BLaER1 (cell line): ENCODE measurements at regions not wholly inside any gene's neighbourhood (a gene's known extent, or its start where the extent isn't known, plus 50 kb on each side); places are given as distances from the start of the nearest gene placed in this dataset.

Experiments
- H3K27ac ChIP-seq: shearing (Covaris generic); formaldehyde crosslinking; 2 replicates; pipeline ENCODE4 v1.8.1; 2022
- H3K27me3 ChIP-seq: shearing (Covaris generic); formaldehyde crosslinking; 2 replicates; pipeline ENCODE4 v1.8.1; 2022
- H3K36me3 ChIP-seq: shearing (Covaris generic); formaldehyde crosslinking; 2 replicates; pipeline ENCODE4 v1.8.1; 2022
- H3K4me1 ChIP-seq: shearing (Covaris generic); formaldehyde crosslinking; 2 replicates; pipeline ENCODE4 v1.8.1; 2022
- H3K4me2 ChIP-seq: shearing (Covaris generic); formaldehyde crosslinking; 2 replicates; pipeline ENCODE4 v1.8.1; 2022
- H3K4me3 ChIP-seq: shearing (Covaris generic); formaldehyde crosslinking; 2 replicates; pipeline ENCODE4 v1.8.1; 2022
- H3K9ac ChIP-seq: shearing (Covaris generic); formaldehyde crosslinking; 2 replicates; pipeline ENCODE4 v1.8.1; 2022
- H3K9me3 ChIP-seq: shearing (Covaris generic); formaldehyde crosslinking; 2 replicates; pipeline ENCODE4 v1.8.1; 2022
- H4K20me1 ChIP-seq: shearing (Covaris generic); formaldehyde crosslinking; 2 replicates; pipeline ENCODE4 v1.8.1; 2022
- Cebpa-rat ChIP-seq: shearing (Covaris generic); IDR thresholded peaks from 2 replicates; pipeline ENCODE4 v1.8.1; 2022

DNA sequence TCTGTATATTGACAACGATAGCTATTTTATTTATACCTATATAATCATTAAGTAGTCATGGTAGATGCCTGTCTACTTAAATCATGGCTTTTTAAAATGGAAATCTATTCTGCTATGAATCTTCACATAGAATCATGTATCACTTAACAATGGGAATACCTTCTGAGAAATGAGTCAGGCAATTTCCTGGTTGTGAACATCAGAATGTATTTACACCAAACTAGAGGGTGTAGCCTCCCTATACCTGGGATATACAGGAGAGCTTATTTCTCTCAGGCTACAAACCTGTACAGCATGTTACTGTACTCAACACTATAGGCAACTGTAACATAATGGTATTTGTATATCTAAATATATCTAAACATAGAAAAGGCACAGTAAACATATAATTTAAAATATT lies 502.3 kb downstream of the ZWINT start:
- Histone ChIP-seq H3K9ac (no peak overlapping the region), H3K9me3 (peaks cover 8% of the 10 kb centered on the region)
- TF ChIP-seq Cebpa-rat, result no peak

DNA sequence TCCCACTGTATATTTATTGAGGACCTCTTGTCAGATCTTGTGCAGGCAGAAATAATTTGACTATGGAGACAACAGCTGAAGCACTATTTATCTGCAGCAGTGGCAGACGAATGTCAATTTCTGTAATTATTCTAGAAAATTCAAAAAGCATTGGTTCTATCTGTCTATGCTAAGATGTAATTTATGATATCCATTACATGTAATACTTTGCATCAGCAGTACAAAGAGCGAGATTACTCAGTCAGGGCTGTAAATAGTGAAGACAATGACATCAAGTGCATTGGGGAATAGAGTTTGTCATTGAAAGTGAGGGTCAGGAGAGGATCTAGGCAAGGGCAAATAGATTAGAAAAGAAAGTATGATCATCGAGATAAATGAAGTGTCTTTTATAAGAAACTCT lies 508.2 kb downstream of the ZWINT start:
- H3K27me3 ChIP-seq, result no peaks in the 10 kb centered on the region
- no peak for TF ChIP-seq Cebpa-rat
- no peaks in the 10 kb centered on the region for H3K4me1 ChIP-seq
- no peak overlapping the region for H3K9ac ChIP-seq
- H3K4me2 ChIP-seq, result no peak overlapping the region
- no peaks in the 10 kb centered on the region for H3K36me3 ChIP-seq
- no peaks in the 10 kb centered on the region for H4K20me1 ChIP-seq
- no peaks in the 10 kb centered on the region for H3K9me3 ChIP-seq
- H3K27ac ChIP-seq, result no peak overlapping the region
- no peak overlapping the region for H3K4me3 ChIP-seq

More for the DNA sequence above, 502.3 kb downstream of the ZWINT start:
- Histone ChIP-seq H4K20me1 (no peaks in the 10 kb centered on the region), H3K36me3 (no peaks in the 10 kb centered on the region), H3K27ac (no peak overlapping the region), H3K4me2 (no peak overlapping the region), H3K4me3 (no peak overlapping the region), H3K4me1 (no peaks in the 10 kb centered on the region), H3K27me3 (no peaks in the 10 kb centered on the region)

DNA sequence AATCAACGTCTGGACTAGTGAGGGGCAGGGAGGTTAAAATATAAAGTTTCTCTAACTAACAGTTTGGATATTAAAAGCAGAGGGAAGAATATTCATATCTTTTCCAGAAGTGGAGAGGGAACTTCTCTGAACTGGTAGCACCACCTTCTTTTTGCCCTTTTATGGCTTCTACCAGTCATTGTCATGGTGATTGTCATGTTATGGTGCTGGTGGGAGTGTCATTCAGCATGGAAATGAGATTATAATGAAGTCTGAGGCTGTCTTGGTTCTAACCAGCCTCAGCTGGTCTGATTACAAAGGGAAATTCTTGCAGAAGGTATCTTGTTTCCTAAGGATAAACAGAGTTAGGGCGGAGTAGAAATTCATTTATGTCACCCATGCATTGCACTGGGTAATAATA lies 523.8 kb downstream of the ZWINT start:
- no peak for TF ChIP-seq Cebpa-rat
- Histone ChIP-seq H3K27me3 (no peaks in the 10 kb centered on the region), H3K4me2 (no peak overlapping the region), H3K4me1 (no peaks in the 10 kb centered on the region), H4K20me1 (no peaks in the 10 kb centered on the region), H3K9ac (no peak overlapping the region), H3K36me3 (no peaks in the 10 kb centered on the region), H3K27ac (no peak overlapping the region), H3K9me3 (no peaks in the 10 kb centered on the region), H3K4me3 (no peak overlapping the region)

DNA sequence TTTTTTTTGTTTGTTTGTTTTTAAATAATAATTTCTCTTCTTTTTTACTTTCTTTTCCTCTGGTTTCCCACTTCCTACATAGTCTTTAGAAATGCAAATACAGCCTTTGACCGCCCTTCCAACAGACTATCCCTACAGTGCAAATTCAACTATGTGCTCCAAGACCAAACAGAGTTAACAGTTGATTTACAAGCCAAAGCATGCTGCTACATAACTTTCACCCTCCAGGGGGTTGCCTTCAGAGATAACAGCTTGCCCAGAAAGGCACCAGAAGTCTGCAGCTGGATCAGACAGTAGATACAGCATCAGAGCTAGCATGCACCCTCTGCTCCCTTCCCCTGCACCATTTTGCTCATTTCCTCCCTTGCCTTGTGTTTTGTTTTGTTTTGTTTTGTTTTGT lies 539.0 kb downstream of the ZWINT start:
- H3K27ac ChIP-seq, result no peak overlapping the region
- H3K36me3 ChIP-seq, result no peaks in the 10 kb centered on the region
- H3K4me1 ChIP-seq, result no peaks in the 10 kb centered on the region
- no peak overlapping the region for H3K9ac ChIP-seq
- no peaks in the 10 kb centered on the region for H3K27me3 ChIP-seq
- H4K20me1 ChIP-seq, result no peaks in the 10 kb centered on the region
- no peak overlapping the region for H3K4me3 ChIP-seq
- H3K4me2 ChIP-seq, result no peak overlapping the region
- TF ChIP-seq Cebpa-rat, result no peak
- 0 out of 2 replicates have a peak, but pooled peaks cover 2% of the 10 kb centered on the region for H3K9me3 ChIP-seq

DNA sequence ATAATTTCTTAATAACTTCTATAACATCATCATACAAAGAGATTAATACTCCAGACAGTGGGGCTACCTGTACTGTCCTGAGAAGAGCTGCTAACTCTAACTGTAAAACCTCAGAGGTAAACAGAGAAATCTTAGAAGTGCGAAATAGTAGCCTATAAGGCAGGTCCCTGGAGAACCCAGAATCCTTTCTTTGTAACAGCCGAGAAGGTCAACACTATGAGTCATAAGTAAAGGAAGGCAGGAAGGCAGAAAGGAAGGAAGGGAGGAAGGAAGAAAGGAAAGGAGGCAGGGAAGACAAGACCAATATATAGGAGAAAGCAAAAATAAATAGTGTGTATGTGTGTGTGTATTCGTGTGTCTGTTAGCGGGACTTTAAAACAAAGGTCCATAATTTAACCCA lies 540.6 kb downstream of the ZWINT start:
- H3K27me3 ChIP-seq, result no peaks in the 10 kb centered on the region
- no peak overlapping the region for H3K27ac ChIP-seq
- H3K9me3 ChIP-seq, result 0 out of 2 replicates have a peak, but pooled peaks cover 4% of the 10 kb centered on the region
- no peaks in the 10 kb centered on the region for H3K4me1 ChIP-seq
- H4K20me1 ChIP-seq, result no peaks in the 10 kb centered on the region
- no peak overlapping the region for H3K4me3 ChIP-seq
- no peaks in the 10 kb centered on the region for H3K36me3 ChIP-seq
- H3K9ac ChIP-seq, result no peak overlapping the region
- no peak overlapping the region for H3K4me2 ChIP-seq
- no peak for TF ChIP-seq Cebpa-rat

DNA sequence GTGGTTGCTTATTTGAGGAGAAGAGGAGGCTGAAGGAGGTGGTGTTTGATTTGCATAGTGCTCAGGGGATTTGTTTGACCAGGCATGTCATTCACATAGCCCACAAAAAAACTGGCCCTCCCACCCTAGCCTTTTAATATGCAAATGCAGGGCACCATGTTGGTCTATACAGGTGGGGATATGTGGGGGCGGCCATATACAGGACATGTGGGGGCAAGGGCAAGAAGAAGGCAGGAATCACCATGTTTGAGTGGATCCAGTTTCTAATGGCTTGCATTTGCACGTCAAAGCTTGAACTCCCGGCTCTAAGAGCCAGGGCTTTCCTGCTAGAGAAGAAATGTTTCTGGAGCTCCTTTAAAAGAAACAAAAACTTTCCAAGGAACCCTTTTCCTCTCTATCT lies 541.0 kb downstream of the ZWINT start:
- Histone ChIP-seq H3K27ac (no peak overlapping the region), H3K36me3 (no peaks in the 10 kb centered on the region), H3K4me2 (no peak overlapping the region), H3K9me3 (0 out of 2 replicates have a peak, but pooled peaks cover 4% of the 10 kb centered on the region), H3K4me1 (no peaks in the 10 kb centered on the region), H3K27me3 (no peaks in the 10 kb centered on the region), H3K9ac (no peak overlapping the region), H4K20me1 (no peaks in the 10 kb centered on the region), H3K4me3 (no peak overlapping the region)
- TF ChIP-seq Cebpa-rat, result no peak

DNA sequence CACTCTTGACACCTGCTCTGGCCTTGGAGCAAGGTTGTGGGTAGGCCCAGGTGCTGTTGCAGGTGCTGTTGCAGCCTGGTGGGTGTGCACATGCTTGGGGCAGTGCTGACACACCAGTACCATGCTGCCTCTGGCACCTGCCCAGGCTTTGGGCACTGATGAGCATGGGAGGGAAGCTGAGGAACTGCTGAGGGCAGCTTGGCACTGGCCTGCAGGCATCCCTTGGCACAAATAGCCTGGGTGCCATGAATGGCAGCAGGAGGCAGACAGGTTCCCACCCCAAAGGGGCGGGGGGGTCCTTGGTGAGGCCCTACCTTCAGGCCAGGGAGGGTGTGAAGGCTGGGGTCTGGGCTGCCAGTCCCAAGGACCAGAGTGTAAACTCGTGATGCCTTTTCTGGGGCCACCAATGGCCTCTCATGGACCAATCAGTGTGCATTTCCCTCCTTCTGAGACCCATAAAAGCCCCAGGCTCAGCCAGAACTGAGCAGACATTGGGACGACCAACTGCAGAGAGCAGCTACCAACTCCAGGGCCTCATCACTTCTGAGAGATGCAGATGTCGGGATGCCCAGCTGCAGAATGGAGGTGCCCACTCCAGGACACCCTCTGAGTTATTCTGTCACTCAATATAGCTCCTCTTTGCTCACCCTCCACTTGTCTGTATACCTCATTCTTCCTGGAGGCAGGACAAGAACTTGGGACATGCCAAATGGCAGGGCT lies 547.4 kb downstream of the ZWINT start:
- no peak for TF ChIP-seq Cebpa-rat
- Histone ChIP-seq H3K36me3 (no peaks in the 10 kb centered on the region), H3K4me2 (no peak overlapping the region), H4K20me1 (no peaks in the 10 kb centered on the region), H3K9me3 (peaks cover 9% of the 10 kb centered on the region), H3K4me3 (no peak overlapping the region), H3K27me3 (no peaks in the 10 kb centered on the region), H3K27ac (no peak overlapping the region), H3K9ac (no peak overlapping the region), H3K4me1 (no peaks in the 10 kb centered on the region)

DNA sequence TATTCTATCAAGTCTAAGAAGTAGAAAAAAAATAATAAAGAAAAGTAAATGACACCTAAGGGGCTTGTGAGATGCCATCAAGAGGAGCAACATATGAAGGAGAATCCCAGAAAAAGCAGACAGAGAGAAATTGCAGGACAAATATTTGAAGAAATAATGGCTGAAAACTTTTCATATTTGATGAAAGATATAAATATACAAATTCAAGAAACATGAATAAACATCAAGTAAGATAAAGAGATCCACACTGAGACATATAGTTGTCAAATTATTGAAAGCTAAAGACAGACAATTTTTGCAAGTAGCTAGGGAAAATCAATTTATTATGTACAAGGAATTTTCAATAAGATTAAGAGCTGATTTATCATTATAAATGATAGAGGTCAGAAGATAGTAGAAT lies 558.0 kb downstream of the ZWINT start:
- no peaks in the 10 kb centered on the region for H4K20me1 ChIP-seq
- no peaks in the 10 kb centered on the region for H3K27me3 ChIP-seq
- no peak overlapping the region for H3K9ac ChIP-seq
- no peak overlapping the region for H3K4me2 ChIP-seq
- no peak overlapping the region for H3K27ac ChIP-seq
- H3K36me3 ChIP-seq, result no peaks in the 10 kb centered on the region
- no peak for TF ChIP-seq Cebpa-rat
- H3K9me3 ChIP-seq, result no peaks in the 10 kb centered on the region
- no peaks in the 10 kb centered on the region for H3K4me1 ChIP-seq
- no peak overlapping the region for H3K4me3 ChIP-seq

DNA sequence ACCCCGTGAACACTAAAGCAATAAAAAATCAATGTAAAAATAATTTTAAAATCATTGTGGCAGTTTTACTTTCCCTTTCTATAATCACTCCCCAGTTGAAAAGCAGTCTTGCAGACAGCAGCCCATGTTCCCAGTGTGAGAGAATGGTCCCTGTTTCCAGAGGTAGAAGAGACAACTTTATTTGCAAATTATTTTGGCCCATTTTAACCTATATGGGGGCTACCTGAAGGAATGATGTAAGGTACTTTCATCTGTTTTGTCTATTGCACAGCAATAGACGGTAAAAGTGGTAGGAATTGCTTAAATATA lies 559.8 kb downstream of the ZWINT start:
- Histone ChIP-seq H3K4me1 (no peaks in the 10 kb centered on the region), H3K9ac (no peak overlapping the region), H3K36me3 (no peaks in the 10 kb centered on the region), H3K4me3 (no peak overlapping the region), H3K27ac (no peak overlapping the region), H3K9me3 (no peaks in the 10 kb centered on the region), H3K27me3 (no peaks in the 10 kb centered on the region), H3K4me2 (no peak overlapping the region), H4K20me1 (no peaks in the 10 kb centered on the region)
- no peak for TF ChIP-seq Cebpa-rat

DNA sequence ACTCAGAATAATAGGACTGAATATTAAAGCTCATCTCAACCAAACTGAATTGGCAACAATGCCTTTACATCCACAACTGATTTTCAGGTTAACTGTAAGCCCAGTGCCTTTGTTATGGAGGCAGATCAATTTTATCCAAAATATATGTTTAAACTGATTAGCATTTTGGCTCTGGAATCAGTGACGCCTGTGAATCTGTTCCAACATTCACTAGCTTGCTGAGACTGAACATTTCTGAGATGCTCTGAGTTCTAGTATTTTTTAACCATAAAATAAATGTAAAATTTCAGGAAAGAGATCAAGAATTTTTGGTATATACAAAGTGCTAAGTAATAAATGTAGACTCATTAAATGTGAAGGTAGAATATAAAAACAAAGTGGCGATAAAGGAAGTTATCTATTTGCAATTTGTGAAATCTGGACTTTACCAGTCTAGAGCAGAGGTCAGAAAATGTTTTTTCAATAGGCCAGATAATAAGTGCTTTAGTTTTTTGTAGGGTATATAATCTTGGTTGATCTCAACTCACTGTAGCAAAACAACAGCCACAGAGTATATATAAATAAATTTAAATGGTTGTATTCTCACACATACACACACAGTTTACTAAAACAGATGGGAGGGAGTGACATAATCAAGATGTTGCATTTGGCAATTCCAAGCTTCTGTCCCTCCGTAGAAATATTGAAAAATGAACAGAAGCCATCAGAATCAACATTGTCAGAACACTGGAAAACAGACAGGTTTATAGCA lies 560.3 kb downstream of the ZWINT start:
- H3K4me3 ChIP-seq, result no peak overlapping the region
- H3K27me3 ChIP-seq, result no peaks in the 10 kb centered on the region
- H3K9ac ChIP-seq, result no peak overlapping the region
- H4K20me1 ChIP-seq, result no peaks in the 10 kb centered on the region
- no peaks in the 10 kb centered on the region for H3K4me1 ChIP-seq
- H3K27ac ChIP-seq, result no peak overlapping the region
- H3K9me3 ChIP-seq, result no peaks in the 10 kb centered on the region
- TF ChIP-seq Cebpa-rat, result no peak
- no peak overlapping the region for H3K4me2 ChIP-seq
- H3K36me3 ChIP-seq, result no peaks in the 10 kb centered on the region
